A549 (cell line): ENCODE measurements at regions not wholly inside any gene's neighbourhood (a gene's known extent, or its start where the extent isn't known, plus 50 kb on each side); places are given as distances from the start of the nearest gene placed in this dataset.

ENCODE experiments used
- CTCF ChIP-seq: fragments of >200 bp; sonication (Bioruptor Twin); formaldehyde crosslinking; IDR thresholded peaks from 3 replicates; pipeline ENCODE4 v1.5.1; 2016
- EP300 ChIP-seq, 2 experiments: fragments of >200 bp; sonication (Bioruptor Twin); formaldehyde crosslinking; IDR thresholded peaks; 2 replicates in 1 of 2; 3 replicates in 1 of 2; pipeline ENCODE4 v1.6.1; 2016 to 2017
- HDAC2 ChIP-seq: fragments of 200-600 bp; sonication (generic); IDR thresholded peaks from 2 replicates; pipeline ENCODE4 v1.6.1; 2016
- MAFK ChIP-seq: fragments of 450-650 bp; IDR thresholded peaks from 2 replicates; pipeline ENCODE4 v1.6.1; 2014; ENCODE audit not compliant: partially characterized antibody
- PHF8 ChIP-seq: fragments of 200-600 bp; sonication (generic); IDR thresholded peaks from 2 replicates; pipeline ENCODE4 v1.6.1; 2016; ENCODE audit warnings: low read depth, mild to moderate bottlenecking, antibody characterized with exemption, moderate library complexity, borderline replicate concordance
- POLR2A ChIP-seq: IDR thresholded peaks from 2 replicates; pipeline ENCODE4 v1.6.1; 2012; ENCODE audit warnings: mild to moderate bottlenecking, low read length
- POLR2AphosphoS2 ChIP-seq: conservative IDR thresholded peaks from 2 replicates; pipeline ENCODE4 v1.6.1; 2012; ENCODE audit warnings: low read length, improper control_type of control experiment, inconsistent platforms
- REST ChIP-seq: fragments of 200-600 bp; sonication (generic); IDR thresholded peaks from 2 replicates; pipeline ENCODE4 v1.6.1; 2016; ENCODE audit warnings: antibody characterized with exemption, mild to moderate bottlenecking, moderate library complexity
- RFX5 ChIP-seq: fragments of 450-650 bp; IDR thresholded peaks from 2 replicates; pipeline ENCODE4 v1.7.1; 2014; ENCODE audit warnings: antibody characterized with exemption, mild to moderate bottlenecking, moderate library complexity

GRCh38 chr21:17343055-17343454 is 169.8 kb upstream of the CXADR start:
- TF ChIP-seq MAFK = no peak
- no peak for TF ChIP-seq POLR2A
- peak; percentile 91 for TF ChIP-seq REST
- no peak for TF ChIP-seq CTCF
- no peak for TF ChIP-seq HDAC2
- TF ChIP-seq PHF8 = no peak
- TF ChIP-seq POLR2AphosphoS2 = no peak
- TF ChIP-seq EP300 (IDR thresholded peaks at IDR 0.05) = no peak
- TF ChIP-seq RFX5 = no peak
